H9 (cell line): ENCODE measurements at regions not wholly inside any gene's neighbourhood (a gene's known extent, or its start where the extent isn't known, plus 50 kb on each side); places are given as distances from the start of the nearest gene placed in this dataset.

Source experiments
- DNase-seq: peaks from one replicate; pipeline ENCODE4 v3.0.0-alpha.2; 2017
- H2AFZ ChIP-seq: one replicate; pipeline ENCODE4 v1.6.1; 2013; ENCODE audit warnings: mild to moderate bottlenecking, low read length, control low read depth, moderate library complexity
- H2AK5ac ChIP-seq: 2 replicates; pipeline ENCODE4 v1.6.1; 2013; ENCODE audit warnings: low read length, control low read depth, mixed read lengths; ENCODE audit not compliant: insufficient read length
- H2BK120ac ChIP-seq: one replicate; pipeline ENCODE4 v1.6.1; 2013; ENCODE audit warnings: low read depth, mild to moderate bottlenecking, low read length, control low read depth, inconsistent platforms; ENCODE audit not compliant: poor library complexity, severe bottlenecking
- H2BK12ac ChIP-seq: 2 replicates; pipeline ENCODE4 v1.6.1; 2013; ENCODE audit warnings: low read length, control low read depth, mixed read lengths, low read depth; ENCODE audit not compliant: insufficient read length
- H2BK15ac ChIP-seq: 2 replicates; pipeline ENCODE4 v1.6.1; 2013; ENCODE audit warnings: low read depth, low read length, control low read depth
- H2BK20ac ChIP-seq: one replicate; pipeline ENCODE4 v1.6.1; 2013; ENCODE audit warnings: low read depth, mild to moderate bottlenecking, low read length, control low read depth, inconsistent platforms; ENCODE audit not compliant: poor library complexity, severe bottlenecking
- H2BK5ac ChIP-seq: 2 replicates; pipeline ENCODE4 v1.6.1; 2013; ENCODE audit warnings: low read length, control low read depth, mixed read lengths; ENCODE audit not compliant: insufficient read length
- H3K14ac ChIP-seq: 2 replicates; pipeline ENCODE4 v1.6.1; 2013; ENCODE audit warnings: low read length, control low read depth; ENCODE audit not compliant: insufficient read depth
- H3K18ac ChIP-seq: 2 replicates; pipeline ENCODE4 v1.6.1; 2013; ENCODE audit warnings: low read depth, mild to moderate bottlenecking, mixed read lengths, low read length, control low read depth; ENCODE audit not compliant: insufficient read length
- H3K23ac ChIP-seq: 2 replicates; pipeline ENCODE4 v1.6.1; 2013; ENCODE audit warnings: low read length, control low read depth, mixed read lengths, low read depth; ENCODE audit not compliant: insufficient read length
- H3K23me2 ChIP-seq: 2 replicates; pipeline ENCODE4 v1.6.1; 2013; ENCODE audit warnings: low read depth, mild to moderate bottlenecking, mixed read lengths, low read length, control low read depth; ENCODE audit not compliant: insufficient read length, poor library complexity, severe bottlenecking
- H3K27ac ChIP-seq: 2 replicates; pipeline ENCODE4 v1.5.1; 2013; ENCODE audit warnings: low read length, control low read depth, mixed read lengths, low read depth; ENCODE audit not compliant: insufficient read length
- H3K27me3 ChIP-seq: 2 replicates; pipeline ENCODE4 v1.6.1; 2013; ENCODE audit warnings: low read length, control low read depth, inconsistent platforms; ENCODE audit not compliant: insufficient read depth
- H3K4ac ChIP-seq: 2 replicates; pipeline ENCODE4 v1.6.1; 2013; ENCODE audit warnings: low read depth, mild to moderate bottlenecking, control low read depth, inconsistent platforms, low read length, moderate library complexity
- H3K4me1 ChIP-seq: 2 replicates; pipeline ENCODE4 v1.6.1; 2013; ENCODE audit warnings: low read length, control low read depth, inconsistent platforms; ENCODE audit not compliant: insufficient read depth
- H3K4me2 ChIP-seq: 2 replicates; pipeline ENCODE4 v1.6.1; 2013; ENCODE audit warnings: low read length, control low read depth, mixed read lengths; ENCODE audit not compliant: insufficient read length, insufficient read depth
- H3K56ac ChIP-seq: 2 replicates; pipeline ENCODE4 v1.6.1; 2013; ENCODE audit warnings: low read depth, mild to moderate bottlenecking, mixed read lengths, low read length, control low read depth; ENCODE audit not compliant: insufficient read length
- H3K79me1 ChIP-seq: 2 replicates; pipeline ENCODE4 v1.6.1; 2013; ENCODE audit warnings: low read depth, mild to moderate bottlenecking, moderate library complexity, low read length, control low read depth, inconsistent platforms; ENCODE audit not compliant: insufficient read depth, poor library complexity, severe bottlenecking
- H3K79me2 ChIP-seq: 2 replicates; pipeline ENCODE4 v1.6.1; 2013; ENCODE audit warnings: low read length, control low read depth, inconsistent platforms; ENCODE audit not compliant: insufficient read depth
- H3K9ac ChIP-seq: 2 replicates; pipeline ENCODE4 v1.6.1; 2013; ENCODE audit warnings: low read length, control low read depth, mixed read lengths; ENCODE audit not compliant: insufficient read length; ENCODE audit errors: extremely low read depth
- H3K9me3 ChIP-seq: one replicate; pipeline ENCODE4 v1.6.1; 2013; ENCODE audit warnings: low read depth, low read length, inconsistent platforms; ENCODE audit not compliant: control insufficient read depth
- H3T11ph ChIP-seq: one replicate; pipeline ENCODE4 v1.6.1; 2013; ENCODE audit warnings: mild to moderate bottlenecking, low read length, control low read depth, inconsistent platforms
- H4K20me1 ChIP-seq: one replicate; pipeline ENCODE4 v1.6.1; 2013; ENCODE audit not compliant: control insufficient read depth, insufficient read length, insufficient read depth
- H4K5ac ChIP-seq: 2 replicates; pipeline ENCODE4 v1.6.1; 2013; ENCODE audit warnings: low read depth, mild to moderate bottlenecking, mixed read lengths, low read length, control low read depth; ENCODE audit not compliant: insufficient read length
- H4K8ac ChIP-seq: replicated peaks from 2 replicates; pipeline ENCODE4 v1.6.1; 2013; ENCODE audit warnings: low read length, control low read depth, mixed read lengths, low read depth; ENCODE audit not compliant: insufficient read length
- H4K91ac ChIP-seq: 2 replicates; pipeline ENCODE4 v1.6.1; 2013; ENCODE audit warnings: low read depth, mild to moderate bottlenecking, moderate library complexity, mixed read lengths, low read length, control low read depth; ENCODE audit not compliant: insufficient read length
- H3K27ac Mint-ChIP-seq, 3 experiments: 2 replicates in 2 of 3; 3 replicates in 1 of 3; pipeline ENCODE4 v1.8.0; 2020 to 2021; ENCODE audit warnings: mixed read lengths in 3 of 3, mild to moderate bottlenecking in 1 of 3, moderate library complexity in 1 of 3
- H3K27me3 Mint-ChIP-seq: 2 replicates; pipeline ENCODE4 v1.8.0; 2021; ENCODE audit warnings: low read depth, mild to moderate bottlenecking, moderate library complexity, mixed read lengths
- H3K36me3 Mint-ChIP-seq, 3 experiments: 2 replicates in 2 of 3; 3 replicates in 1 of 3; pipeline ENCODE4 v1.8.0; 2020 to 2021; ENCODE audit warnings: low read depth in 3 of 3, mixed read lengths in 3 of 3; ENCODE audit not compliant: insufficient read depth in 1 of 3
- H3K4me1 Mint-ChIP-seq, 2 experiments: 2 replicates each; pipeline ENCODE4 v1.8.0; 2020; ENCODE audit warnings: mixed read lengths in 2 of 2
- H3K4me3 Mint-ChIP-seq, 2 experiments: 2 replicates in 1 of 2; 3 replicates in 1 of 2; pipeline ENCODE4 v1.8.0; 2020 to 2021; ENCODE audit warnings: mild to moderate bottlenecking in 2 of 2, mixed read lengths in 2 of 2, moderate library complexity in 1 of 2
- H3K9me3 Mint-ChIP-seq, 2 experiments: 2 replicates in 1 of 2; 3 replicates in 1 of 2; pipeline ENCODE4 v1.8.0; 2020; ENCODE audit warnings: mild to moderate bottlenecking in 2 of 2, mixed read lengths in 2 of 2, moderate library complexity in 1 of 2
- CTCF ChIP-seq: fragments of 200-600 bp; sonication (generic); conservative IDR thresholded peaks from 3 replicates; pipeline ENCODE4 v1.8.0; 2021; ENCODE audit warnings: antibody characterized with exemption, mild to moderate bottlenecking
- WGBS: extraction: QIAGEN DNeasy Blood & Tissue Kit; methylation state at CpG from one replicate; pipeline ENCODE4 v1.1.7; 2013; ENCODE audit warnings: missing lambda C conversion rate, low lambda C conversion rate, mixed read lengths; ENCODE audit not compliant: insufficient read length; ENCODE audit errors: extremely low coverage; 5-methylcytosine and 5-hydroxymethylcytosine counted together

- no peak for DNase-seq
- Histone ChIP-seq H2AK5ac (no peak overlapping the region), H3K56ac (no peak overlapping the region), H3K18ac (no peak overlapping the region), H3K14ac (no peak overlapping the region), H3K27ac (no peak overlapping the region), H3K4me1 (no peaks in the 10 kb centered on the region), H4K8ac (no peak overlapping the region), H4K20me1 (no peaks in the 10 kb centered on the region), H3K9me3 (peaks cover 60% of the 10 kb centered on the region), H2AFZ (no peak overlapping the region), H2BK20ac (no peak overlapping the region), H3K79me1 (no peaks in the 10 kb centered on the region), H4K5ac (no peak overlapping the region), H2BK12ac (no peak overlapping the region), H3K79me2 (no peaks in the 10 kb centered on the region), H3K23ac (no peak overlapping the region), H2BK15ac (no peak overlapping the region), H3T11ph (no peak overlapping the region), H2BK120ac (no peak overlapping the region), H3K27me3 (no peaks in the 10 kb centered on the region), H2BK5ac (no peak overlapping the region), H3K4ac (no peak overlapping the region), H4K91ac (no peak overlapping the region), H3K9ac (no peak overlapping the region), H3K4me2 (no peak overlapping the region), H3K23me2 (no peaks in the 10 kb centered on the region)
- Mint-ChIP-seq H3K27ac (no peak overlapping the region), H3K4me1 (no peaks in the 10 kb centered on the region), H3K9me3 (peaks cover 48 to 72% of the 10 kb centered on the region in 2 experiments), H3K27me3 (no peaks in the 10 kb centered on the region), H3K4me3 (no peak overlapping the region), H3K36me3 (peaks cover 1 to 4% (median 2%) of the 10 kb centered on the region in 3 experiments; a peak in 4 of 7 replicates)
- WGBS, result no CpG with 5 or more reads among the region's 71 CpGs
- no peak for TF ChIP-seq CTCF
These were observed 947.8 kb downstream of the TUBA3C start for GRCh38 chr13:18233783-18234299.
